Vagina (tissue), 2 donors: ENCODE measurements at regions not wholly inside any gene's neighbourhood (a gene's known extent, or its start where the extent isn't known, plus 50 kb on each side); places are given as distances from the start of the nearest gene placed in this dataset.

Source experiments
- POLR2A ChIP-seq, 2 donors: fragments of 450-650 bp; IDR thresholded peaks; one replicate each; pipeline ENCODE4 v1.6.1; 2017; ENCODE audit warnings: antibody characterized with exemption in 2 of 2, mild to moderate bottlenecking in 2 of 2, moderate library complexity in 2 of 2
- TF ChIP-seq, protein P1 (sequence below), 3 experiments: fragments of 450-650 bp in 2 of 3; fragments of 200-600 bp in 1 of 3; sonication (generic) in 1 of 3; IDR thresholded peaks; one replicate each; pipeline ENCODE4 v1.5.1; 2017 to 2019; ENCODE audit warnings: antibody characterized with exemption in 3 of 3, mild to moderate bottlenecking in 2 of 3, moderate library complexity in 2 of 3

DNA sequence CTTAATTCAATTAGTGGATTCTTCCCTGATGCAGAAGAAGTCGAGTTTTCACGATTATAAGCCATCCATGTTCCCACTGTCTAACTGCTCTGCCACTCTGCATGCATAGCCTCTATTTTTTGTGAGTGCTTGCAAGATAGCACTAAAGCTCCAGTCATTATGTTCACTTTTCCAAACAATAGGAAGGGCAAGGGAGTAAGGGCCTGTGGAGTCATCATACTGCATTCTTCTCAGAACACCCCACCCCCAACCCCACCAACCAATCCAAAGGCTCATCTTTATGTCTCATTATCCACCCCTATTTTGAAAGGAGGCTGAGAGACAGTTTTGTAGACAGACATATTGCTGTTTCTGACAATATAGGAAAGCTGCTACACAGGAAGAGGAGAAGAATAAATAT is 471.7 kb upstream of the ADGRL2 start:
- TF ChIP-seq, protein P1, sequence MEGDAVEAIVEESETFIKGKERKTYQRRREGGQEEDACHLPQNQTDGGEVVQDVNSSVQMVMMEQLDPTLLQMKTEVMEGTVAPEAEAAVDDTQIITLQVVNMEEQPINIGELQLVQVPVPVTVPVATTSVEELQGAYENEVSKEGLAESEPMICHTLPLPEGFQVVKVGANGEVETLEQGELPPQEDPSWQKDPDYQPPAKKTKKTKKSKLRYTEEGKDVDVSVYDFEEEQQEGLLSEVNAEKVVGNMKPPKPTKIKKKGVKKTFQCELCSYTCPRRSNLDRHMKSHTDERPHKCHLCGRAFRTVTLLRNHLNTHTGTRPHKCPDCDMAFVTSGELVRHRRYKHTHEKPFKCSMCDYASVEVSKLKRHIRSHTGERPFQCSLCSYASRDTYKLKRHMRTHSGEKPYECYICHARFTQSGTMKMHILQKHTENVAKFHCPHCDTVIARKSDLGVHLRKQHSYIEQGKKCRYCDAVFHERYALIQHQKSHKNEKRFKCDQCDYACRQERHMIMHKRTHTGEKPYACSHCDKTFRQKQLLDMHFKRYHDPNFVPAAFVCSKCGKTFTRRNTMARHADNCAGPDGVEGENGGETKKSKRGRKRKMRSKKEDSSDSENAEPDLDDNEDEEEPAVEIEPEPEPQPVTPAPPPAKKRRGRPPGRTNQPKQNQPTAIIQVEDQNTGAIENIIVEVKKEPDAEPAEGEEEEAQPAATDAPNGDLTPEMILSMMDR (IDR thresholded peaks at IDR 0.05) = no peak
- TF ChIP-seq POLR2A (IDR thresholded peaks at IDR 0.05) = no peak
